NT2/D1 (cell line): ENCODE measurements at regions not wholly inside any gene's neighbourhood (a gene's known extent, or its start where the extent isn't known, plus 50 kb on each side); places are given as distances from the start of the nearest gene placed in this dataset.

Experiments used
- DNase-seq: peaks from one replicate; pipeline ENCODE4 v3.0.0-alpha.2; 2011; ENCODE audit warnings: low read depth, low spot score
- H3K27me3 ChIP-seq: 2 replicates; pipeline ENCODE4 v1.6.0; 2011; ENCODE audit warnings: mild to moderate bottlenecking; ENCODE audit not compliant: insufficient read length, insufficient read depth
- H3K36me3 ChIP-seq: 2 replicates; pipeline ENCODE4 v1.6.1; 2011; ENCODE audit warnings: mild to moderate bottlenecking, low read length, mixed read lengths; ENCODE audit not compliant: insufficient read depth, insufficient read length
- H3K4me1 ChIP-seq: 2 replicates; pipeline ENCODE4 v1.5.1; 2011; ENCODE audit not compliant: insufficient read depth, insufficient read length
- H3K4me3 ChIP-seq: 2 replicates; pipeline ENCODE4 v1.5.1; 2011; ENCODE audit warnings: low read depth; ENCODE audit not compliant: insufficient read length
- H3K9ac ChIP-seq: 2 replicates; pipeline ENCODE4 v1.6.0; 2011; ENCODE audit warnings: low read depth; ENCODE audit not compliant: insufficient read length
- H3K9me3 ChIP-seq: 2 replicates; pipeline ENCODE4 v1.5.1; 2011; ENCODE audit warnings: mild to moderate bottlenecking, low read length; ENCODE audit not compliant: insufficient read depth
- SUZ12 ChIP-seq: IDR thresholded peaks from 2 replicates; pipeline ENCODE4 v1.6.1; 2011; ENCODE audit not compliant: insufficient read length, insufficient read depth; ENCODE audit errors: extremely low read depth
- YY1 ChIP-seq: IDR thresholded peaks from 2 replicates; pipeline ENCODE4 v1.6.1; 2011; ENCODE audit not compliant: insufficient read length, insufficient read depth
- ZNF274 ChIP-seq: IDR thresholded peaks from 2 replicates; pipeline ENCODE4 v1.6.1; 2011; ENCODE audit warnings: mild to moderate bottlenecking, low read depth, low read length

DNA sequence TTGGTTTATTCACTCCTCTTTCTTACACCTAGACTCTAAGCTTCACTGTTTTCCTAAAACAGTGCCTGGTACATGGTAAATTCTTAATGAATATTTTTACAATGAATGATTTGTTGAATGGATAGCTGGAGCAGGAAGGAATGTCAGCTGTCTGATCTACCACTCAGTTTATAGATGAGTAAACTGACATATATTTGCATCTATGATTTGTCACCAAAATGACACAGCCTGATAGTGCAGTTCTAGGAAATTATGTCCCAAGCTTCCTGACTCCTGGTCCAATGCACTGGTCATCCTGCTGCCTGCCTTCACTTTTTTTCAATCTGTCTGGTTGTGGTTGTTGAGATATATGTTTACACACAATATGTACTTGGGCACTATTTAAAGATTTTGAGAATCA, 651.7 kb upstream of the WWC1 start:
- H3K27me3 ChIP-seq: no peaks in the 10 kb centered on the region
- no peak overlapping the region for H3K9ac ChIP-seq
- no peak for DNase-seq
- H3K4me3 ChIP-seq: no peak overlapping the region
- TF ChIP-seq ZNF274: no peak
- no peak for TF ChIP-seq YY1
- TF ChIP-seq SUZ12: no peak
- no peaks in the 10 kb centered on the region for H3K9me3 ChIP-seq
- H3K36me3 ChIP-seq: no peaks in the 10 kb centered on the region
- H3K4me1 ChIP-seq: no peaks in the 10 kb centered on the region

DNA sequence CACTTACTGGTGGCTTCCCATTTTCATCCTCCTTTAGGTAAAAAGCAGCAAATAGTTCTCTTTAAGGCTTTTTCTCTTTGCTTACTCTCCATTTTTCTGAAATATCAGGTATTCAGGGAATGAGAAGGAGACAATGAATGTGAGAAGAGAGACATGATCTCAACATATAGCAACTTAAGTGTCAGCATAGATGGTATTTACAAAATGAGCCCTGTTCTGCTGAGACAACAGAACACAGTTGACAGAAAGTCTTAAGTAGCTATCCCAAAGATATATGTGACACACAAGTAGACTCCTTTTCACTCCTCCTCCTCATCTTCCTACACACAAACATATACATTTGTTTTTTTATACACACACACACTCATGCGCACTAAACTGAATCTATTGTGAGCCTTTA, 649.3 kb upstream of the WWC1 start:
- no peaks in the 10 kb centered on the region for H3K36me3 ChIP-seq
- no peak for DNase-seq
- no peaks in the 10 kb centered on the region for H3K27me3 ChIP-seq
- no peak overlapping the region for H3K4me3 ChIP-seq
- H3K4me1 ChIP-seq: no peaks in the 10 kb centered on the region
- no peaks in the 10 kb centered on the region for H3K9me3 ChIP-seq
- H3K9ac ChIP-seq: no peak overlapping the region
- TF ChIP-seq YY1: no peak
- TF ChIP-seq ZNF274: no peak
- no peak for TF ChIP-seq SUZ12

- H3K4me3 ChIP-seq: no peak overlapping the region
- H3K4me1 ChIP-seq: no peaks in the 10 kb centered on the region
- H3K36me3 ChIP-seq: no peaks in the 10 kb centered on the region
- no peak for DNase-seq
- no peak for TF ChIP-seq ZNF274
- TF ChIP-seq YY1: no peak
- no peak for TF ChIP-seq SUZ12
- no peaks in the 10 kb centered on the region for H3K27me3 ChIP-seq
- H3K9me3 ChIP-seq: no peaks in the 10 kb centered on the region
- H3K9ac ChIP-seq: no peak overlapping the region
Measured at GRCh38 chr5:167642779-167643517, 648.5 kb upstream of the WWC1 start.

- no peaks in the 10 kb centered on the region for H3K27me3 ChIP-seq
- no peak overlapping the region for H3K9ac ChIP-seq
- TF ChIP-seq ZNF274 (no peak), SUZ12 (no peak), YY1 (no peak)
- H3K36me3 ChIP-seq: no peaks in the 10 kb centered on the region
- no peaks in the 10 kb centered on the region for H3K4me1 ChIP-seq
- H3K4me3 ChIP-seq: no peak overlapping the region
- H3K9me3 ChIP-seq: no peaks in the 10 kb centered on the region
- no peak for DNase-seq
Measured at GRCh38 chr5:167643631-167644280, 647.7 kb upstream of the WWC1 start.

DNA sequence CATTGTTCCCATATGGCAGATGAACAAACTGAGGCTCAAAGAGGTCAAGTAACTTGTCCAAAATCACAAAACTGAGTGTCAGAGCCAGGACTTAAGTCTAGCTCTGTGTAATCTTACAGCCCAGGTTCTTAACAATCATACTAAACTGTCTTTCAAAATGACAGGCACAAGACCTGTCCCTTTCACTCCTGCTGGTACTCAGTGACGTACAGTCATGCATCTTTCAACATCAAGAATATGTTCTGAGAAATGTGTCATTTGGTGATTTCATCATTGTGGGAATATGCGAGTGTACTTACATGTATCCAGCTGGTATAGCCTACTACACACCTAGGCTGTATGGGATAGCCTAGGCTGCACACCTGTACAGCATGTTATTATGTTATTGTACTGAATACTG, 646.8 kb upstream of the WWC1 start:
- Histone ChIP-seq H3K9me3 (no peaks in the 10 kb centered on the region), H3K27me3 (no peaks in the 10 kb centered on the region), H3K9ac (no peak overlapping the region), H3K36me3 (no peaks in the 10 kb centered on the region), H3K4me3 (no peak overlapping the region), H3K4me1 (no peaks in the 10 kb centered on the region)
- TF ChIP-seq YY1 (no peak), ZNF274 (no peak), SUZ12 (no peak)
- no peak for DNase-seq

DNA sequence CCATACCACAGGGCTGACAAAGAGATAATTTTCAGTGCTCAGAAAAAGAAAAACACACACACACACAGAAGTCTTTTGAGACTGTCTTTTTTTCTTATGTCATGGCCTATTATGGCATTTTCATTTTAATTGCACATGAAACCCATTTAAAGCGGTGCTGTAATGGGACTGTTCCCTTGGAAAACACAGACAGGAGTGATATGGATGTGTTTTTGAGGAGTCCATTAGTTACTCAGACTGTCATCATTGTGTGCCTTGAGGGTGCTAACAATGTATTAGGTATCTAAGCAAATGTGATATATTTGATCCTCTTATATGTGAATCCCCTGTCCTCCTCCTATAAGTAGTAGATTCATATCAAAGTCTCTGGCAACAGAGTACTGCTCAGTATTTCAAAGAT, 642.0 kb upstream of the WWC1 start:
- no peak overlapping the region for H3K4me3 ChIP-seq
- DNase-seq: no peak
- no peak overlapping the region for H3K9ac ChIP-seq
- no peaks in the 10 kb centered on the region for H3K27me3 ChIP-seq
- no peaks in the 10 kb centered on the region for H3K36me3 ChIP-seq
- no peak for TF ChIP-seq SUZ12
- no peak for TF ChIP-seq ZNF274
- no peak for TF ChIP-seq YY1
- H3K4me1 ChIP-seq: no peaks in the 10 kb centered on the region
- no peaks in the 10 kb centered on the region for H3K9me3 ChIP-seq

DNA sequence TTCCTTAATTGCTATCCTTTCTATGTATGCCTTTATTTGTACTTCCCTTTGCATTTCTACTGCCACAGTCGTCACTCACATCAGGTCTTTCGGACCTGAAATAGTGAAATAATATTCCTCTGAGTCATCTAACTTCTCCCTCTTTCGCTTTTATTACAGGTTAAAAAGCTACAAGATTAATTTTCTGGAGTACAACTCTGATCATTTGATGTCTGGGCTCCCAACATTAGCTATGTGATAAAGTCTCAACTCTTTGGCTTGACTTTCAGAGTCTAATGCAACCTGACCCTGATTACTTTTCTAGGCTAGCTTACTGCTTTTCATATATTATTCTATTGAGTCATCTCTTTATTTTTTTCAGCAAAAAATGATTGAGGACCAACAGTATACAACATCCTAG, 638.8 kb upstream of the WWC1 start:
- Histone ChIP-seq H3K4me3 (no peak overlapping the region), H3K4me1 (no peaks in the 10 kb centered on the region), H3K9ac (no peak overlapping the region), H3K27me3 (no peaks in the 10 kb centered on the region), H3K36me3 (no peaks in the 10 kb centered on the region), H3K9me3 (no peaks in the 10 kb centered on the region)
- DNase-seq: no peak
- TF ChIP-seq ZNF274 (no peak), SUZ12 (no peak), YY1 (no peak)
